ENCODE measurements at regions not wholly inside any gene's neighbourhood (a gene's known extent, or its start where the extent isn't known, plus 50 kb on each side); places are given as distances from the start of the nearest gene placed in this dataset.
A peak's percentile ranks its signal among the peaks of the same experiment; 100 is the strongest.

- Histone ChIP-seq H3K27ac (replicated peaks in 1 of 4) (no peak overlapping the region), H3K4me1 (peaks cover 0 to 6% (median 0%) of the 10 kb centered on the region in 4 donors), H3K9me3 (peaks cover 0 to 11% (median 6%) of the 10 kb centered on the region in 4 donors), H3K36me3 (no peaks in the 10 kb centered on the region), H3K4me3 (no peak overlapping the region), H3K27me3 (no peaks in the 10 kb centered on the region)
- 3% methylated on average over 11 of the region's 11 CpGs for WGBS
- peak; percentile 93 for DNase-seq (ENCODE audit: extremely low spot score)
- intact Hi-C loops (cut with DNase I): loop anchor here (10.0 kb wide), 1 partner anchor 381 kb away; no protein-coding TSS in a partner anchor
- TF ChIP-seq POLR2AphosphoS5 (IDR thresholded peaks at IDR 0.05) (no peak), POLR2A (IDR thresholded peaks at IDR 0.05; ENCODE audit: low read depth) (no peak), CTCF (IDR thresholded peaks at IDR 0.05) (peak; percentile 89 to 96 (median 90))
Measured at GRCh38 chr6:166106076-166106686, 61.5 kb downstream of the TBXT start.

DNA sequence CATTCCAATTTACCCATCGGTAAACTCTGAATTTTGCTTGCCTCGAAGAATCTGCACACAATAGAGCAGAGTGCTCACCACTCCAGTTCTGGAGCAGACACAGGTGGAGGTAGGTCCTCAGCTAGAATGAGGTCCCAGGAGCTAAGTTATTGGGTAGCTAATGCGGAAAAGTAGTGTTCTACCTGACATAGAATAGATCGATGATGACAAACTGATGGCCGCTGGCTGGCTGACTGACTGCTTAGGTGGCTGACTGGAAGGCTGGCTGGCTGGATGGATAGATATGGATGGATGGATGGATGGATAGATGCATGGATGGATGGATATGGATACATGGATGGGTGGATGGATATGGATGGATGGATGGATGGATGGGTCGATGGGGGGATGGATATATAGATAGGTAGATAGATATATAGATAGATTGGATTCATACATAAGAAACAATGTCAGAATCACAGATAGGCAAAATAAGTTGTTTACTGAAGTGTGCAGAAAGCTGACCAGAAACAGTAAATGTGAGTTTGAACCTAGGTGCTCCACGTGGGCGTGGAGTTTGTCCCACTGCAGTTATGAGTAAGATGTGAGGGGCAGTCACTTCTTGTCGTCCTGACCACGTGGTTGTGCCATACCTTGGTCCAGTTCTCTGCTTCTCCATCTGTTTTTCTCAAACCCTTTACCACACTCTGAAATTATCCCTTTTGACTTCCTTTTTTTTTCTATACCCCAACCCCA, 62.1 kb downstream of the TBXT start:
- H3K27ac ChIP-seq (replicated peaks in 1 of 4): no peak overlapping the region
- no peaks in the 10 kb centered on the region for H3K36me3 ChIP-seq
- peak; percentile 90 for DNase-seq (ENCODE audit: extremely low spot score)
- H3K27me3 ChIP-seq: no peaks in the 10 kb centered on the region
- H3K9me3 ChIP-seq: peaks cover 0 to 11% (median 6%) of the 10 kb centered on the region in 4 donors
- 68% methylated on average over 9 of the region's 10 CpGs for WGBS
- H3K4me1 ChIP-seq: peaks cover 0 to 6% (median 0%) of the 10 kb centered on the region in 4 donors
- intact Hi-C loops (cut with DNase I): loop anchor here (10.0 kb wide), 1 partner anchor 381 kb away; no protein-coding TSS in a partner anchor
- TF ChIP-seq POLR2A (IDR thresholded peaks at IDR 0.05; ENCODE audit: low read depth): no peak
- TF ChIP-seq EP300 (IDR thresholded peaks at IDR 0.05): no peak
- TF ChIP-seq POLR2AphosphoS5 (IDR thresholded peaks at IDR 0.05): no peak
- no peak for TF ChIP-seq CTCF (IDR thresholded peaks at IDR 0.05)
- H3K4me3 ChIP-seq: no peak overlapping the region

GRCh38 chr6:166104872-166105271, 62.8 kb downstream of the TBXT start:
- no peak for TF ChIP-seq POLR2AphosphoS5 (IDR thresholded peaks at IDR 0.05)
- TF ChIP-seq EP300 (IDR thresholded peaks at IDR 0.05): no peak
- TF ChIP-seq POLR2A (IDR thresholded peaks at IDR 0.05; ENCODE audit: low read depth): no peak
- no peak for TF ChIP-seq CTCF (IDR thresholded peaks at IDR 0.05)
- Histone ChIP-seq H3K27ac (replicated peaks in 1 of 4) (no peak overlapping the region), H3K4me1 (peaks cover 0 to 6% (median 0%) of the 10 kb centered on the region in 4 donors), H3K4me3 (no peak overlapping the region), H3K27me3 (no peaks in the 10 kb centered on the region), H3K9me3 (peaks cover 0 to 11% (median 6%) of the 10 kb centered on the region in 4 donors), H3K36me3 (no peaks in the 10 kb centered on the region)
- 95% methylated on average over 7 of the region's 7 CpGs for WGBS
- DNase-seq (ENCODE audit: extremely low spot score): no peak
- intact Hi-C loops (cut with DNase I): loop anchor here (10.0 kb wide), 1 partner anchor 380 kb away; no protein-coding TSS in a partner anchor

GRCh38 chr6:166104107-166104506, 63.5 kb downstream of the TBXT start:
- Histone ChIP-seq H3K4me1 (peaks cover 0 to 6% (median 0%) of the 10 kb centered on the region in 4 donors), H3K9me3 (peaks cover 0 to 11% (median 6%) of the 10 kb centered on the region in 4 donors), H3K4me3 (no peak overlapping the region), H3K27ac (replicated peaks in 1 of 4) (no peak overlapping the region), H3K36me3 (no peaks in the 10 kb centered on the region), H3K27me3 (no peaks in the 10 kb centered on the region)
- 28% methylated on average over 4 of the region's 4 CpGs for WGBS
- no peak for TF ChIP-seq EP300 (IDR thresholded peaks at IDR 0.05)
- TF ChIP-seq POLR2AphosphoS5 (IDR thresholded peaks at IDR 0.05): no peak
- TF ChIP-seq POLR2A (IDR thresholded peaks at IDR 0.05; ENCODE audit: low read depth): no peak
- TF ChIP-seq CTCF (IDR thresholded peaks at IDR 0.05): no peak
- peak; percentile 80 for DNase-seq (ENCODE audit: extremely low spot score)
- intact Hi-C loops (cut with DNase I): loop anchor here (10.0 kb wide), 1 partner anchor 379 kb away; no protein-coding TSS in a partner anchor

All from esophagus muscularis mucosa (tissue), 4 donors.